ENCODE measurements at regions not wholly inside any gene's neighbourhood (a gene's known extent, or its start where the extent isn't known, plus 50 kb on each side); places are given as distances from the start of the nearest gene placed in this dataset.

DNA sequence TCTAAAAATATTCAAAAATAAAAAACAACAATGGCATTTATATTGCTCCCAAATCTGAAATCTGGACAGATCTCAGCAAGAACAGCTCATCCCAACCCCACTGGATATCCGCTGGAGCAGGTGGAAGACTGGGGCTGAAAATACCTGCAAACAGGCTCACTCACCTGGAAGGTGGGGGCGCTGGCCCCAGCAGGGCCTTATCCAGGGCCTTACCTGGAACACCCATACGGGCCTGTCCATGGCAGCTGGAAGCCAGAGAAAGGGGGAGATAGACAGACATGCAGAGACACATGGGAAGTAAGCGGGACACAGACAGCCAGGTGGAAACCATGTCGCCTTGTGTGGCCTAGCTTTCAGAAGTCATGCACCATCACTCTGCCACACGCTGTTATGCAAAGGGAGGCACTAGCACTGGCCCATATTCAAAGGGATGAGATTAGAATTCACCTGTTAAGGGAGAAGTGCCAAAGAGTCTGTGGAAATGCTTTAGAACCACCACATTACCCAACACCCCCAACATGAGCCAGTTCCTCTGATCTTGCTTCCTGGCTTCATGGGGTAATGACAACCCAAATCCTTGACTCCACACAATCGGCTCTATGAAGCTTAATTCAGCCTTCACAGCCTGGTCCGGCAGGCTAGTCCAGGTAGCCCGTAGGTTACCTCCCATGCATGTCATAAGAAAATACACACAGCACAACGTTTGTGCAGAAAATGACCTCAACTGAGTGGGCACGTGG is 99.0 kb upstream of the CDYL start:
- POLR2A ChIA-PET = no interaction called here

DNA sequence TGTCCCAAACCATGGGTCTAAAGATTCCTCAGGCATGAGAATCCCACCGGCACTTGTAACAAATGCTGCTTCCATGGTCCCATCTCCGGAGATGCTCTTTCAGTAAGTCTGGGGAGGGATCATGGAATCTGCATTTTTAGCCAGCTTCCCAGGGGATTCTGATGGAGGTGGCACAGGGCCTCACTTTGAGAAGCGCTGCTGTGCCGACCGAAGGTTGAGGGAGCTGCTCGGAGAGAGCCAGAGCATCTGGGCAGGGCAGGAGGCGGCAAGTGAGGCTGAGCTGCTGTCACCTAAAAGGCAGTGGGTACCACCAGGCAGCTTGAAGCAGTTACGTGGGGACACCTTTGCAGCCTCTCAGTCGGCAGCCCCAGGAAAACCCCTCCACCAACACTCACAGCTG is 100.2 kb upstream of the CDYL start:
- CTCF ChIA-PET = no interaction called here
- no peak for TF ChIP-seq CTCF (IDR thresholded peaks at IDR 0.05; ENCODE audit: control extremely low read depth, extremely low read depth, low read depth, missing control alignments)
- POLR2A ChIA-PET = no interaction called here
- no peak for DNase-seq (ENCODE audit: extremely low spot score)

More for the DNA sequence above, 99.0 kb upstream of the CDYL start:
- no peak for DNase-seq (ENCODE audit: extremely low spot score)
- TF ChIP-seq CTCF (IDR thresholded peaks at IDR 0.05; ENCODE audit: control extremely low read depth, extremely low read depth, low read depth, missing control alignments) = no peak
- CTCF ChIA-PET = interaction anchor here (1.4 kb wide), 1 partner anchor 15 kb away, joined by 3 read pairs; no protein-coding TSS in a partner anchor

GRCh38 chr6:4675121-4675520 is 101.1 kb upstream of the CDYL start:
- DNase-seq (ENCODE audit: extremely low spot score) = no peak
- ChIA-PET POLR2A (no interaction called here), CTCF (no interaction called here)
- TF ChIP-seq CTCF (IDR thresholded peaks at IDR 0.05; ENCODE audit: control extremely low read depth, extremely low read depth, low read depth, missing control alignments) = no peak

DNA sequence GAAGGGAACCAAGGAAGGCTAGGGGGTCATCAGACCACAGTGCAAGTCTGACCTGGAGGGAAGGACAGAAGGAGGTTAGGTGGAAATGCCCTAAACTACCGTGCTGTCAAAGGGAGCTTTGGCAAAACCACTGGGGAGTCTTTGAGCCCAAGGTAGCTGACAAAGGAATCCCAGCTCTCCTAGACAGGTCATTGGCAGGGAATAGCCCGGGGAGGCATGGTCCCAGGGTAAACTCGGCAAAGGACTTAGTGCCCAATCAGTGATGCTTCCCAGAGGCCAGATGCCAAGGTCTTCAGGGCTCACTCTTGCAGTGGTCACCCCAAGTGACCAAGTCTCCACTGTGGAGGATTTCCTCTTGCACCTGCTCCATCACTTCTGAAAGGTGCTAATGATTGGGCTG is 102.3 kb upstream of the CDYL start:
- DNase-seq (ENCODE audit: extremely low spot score) = no peak
- TF ChIP-seq CTCF (IDR thresholded peaks at IDR 0.05; ENCODE audit: control extremely low read depth, extremely low read depth, low read depth, missing control alignments) = no peak
- POLR2A ChIA-PET = no interaction called here
- CTCF ChIA-PET = interaction anchor here (1.7 kb wide), 1 partner anchor 12 kb away, joined by 3 read pairs; no protein-coding TSS in a partner anchor

DNA sequence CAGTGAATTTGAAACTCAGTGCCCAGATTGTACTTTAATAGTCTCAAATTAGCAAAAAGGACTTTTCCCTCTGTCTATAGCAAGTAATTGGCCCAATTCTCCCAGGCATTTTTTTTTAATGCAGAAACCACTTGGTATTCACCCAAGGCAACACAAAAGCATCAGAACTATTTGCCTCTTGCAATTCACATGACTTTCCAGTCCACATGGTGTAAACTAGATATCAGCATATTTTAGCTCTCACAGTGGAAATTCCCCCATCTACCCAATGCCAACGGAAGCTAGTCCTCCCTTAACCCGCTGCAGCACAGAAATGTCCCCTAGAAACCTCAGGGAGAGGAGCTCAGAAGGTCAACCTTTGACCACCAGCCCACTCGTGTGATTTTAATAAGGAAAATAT is 103.4 kb upstream of the CDYL start:
- POLR2A ChIA-PET = no interaction called here
- CTCF ChIA-PET = interaction anchor here (1.7 kb wide), 2 partner anchors 10 to 13 kb away, joined by 3 to 5 read pairs; no protein-coding TSS in a partner anchor

GRCh38 chr6:4671587-4672115 is 104.6 kb upstream of the CDYL start:
- no peak for TF ChIP-seq CTCF (IDR thresholded peaks at IDR 0.05; ENCODE audit: control extremely low read depth, extremely low read depth, low read depth, missing control alignments)
- CTCF ChIA-PET = interaction anchor here (1.7 kb wide), 1 partner anchor 9 kb away, joined by 5 read pairs; no protein-coding TSS in a partner anchor
- POLR2A ChIA-PET = no interaction called here
- no peak for DNase-seq (ENCODE audit: extremely low spot score)

More for the DNA sequence above, 103.4 kb upstream of the CDYL start:
- no peak for DNase-seq (ENCODE audit: extremely low spot score)
- no peak for TF ChIP-seq CTCF (IDR thresholded peaks at IDR 0.05; ENCODE audit: control extremely low read depth, extremely low read depth, low read depth, missing control alignments)

Measured in GM10248 (cell line).